ENCODE measurements at regions not wholly inside any gene's neighbourhood (a gene's known extent, or its start where the extent isn't known, plus 50 kb on each side); places are given as distances from the start of the nearest gene placed in this dataset.

DNA sequence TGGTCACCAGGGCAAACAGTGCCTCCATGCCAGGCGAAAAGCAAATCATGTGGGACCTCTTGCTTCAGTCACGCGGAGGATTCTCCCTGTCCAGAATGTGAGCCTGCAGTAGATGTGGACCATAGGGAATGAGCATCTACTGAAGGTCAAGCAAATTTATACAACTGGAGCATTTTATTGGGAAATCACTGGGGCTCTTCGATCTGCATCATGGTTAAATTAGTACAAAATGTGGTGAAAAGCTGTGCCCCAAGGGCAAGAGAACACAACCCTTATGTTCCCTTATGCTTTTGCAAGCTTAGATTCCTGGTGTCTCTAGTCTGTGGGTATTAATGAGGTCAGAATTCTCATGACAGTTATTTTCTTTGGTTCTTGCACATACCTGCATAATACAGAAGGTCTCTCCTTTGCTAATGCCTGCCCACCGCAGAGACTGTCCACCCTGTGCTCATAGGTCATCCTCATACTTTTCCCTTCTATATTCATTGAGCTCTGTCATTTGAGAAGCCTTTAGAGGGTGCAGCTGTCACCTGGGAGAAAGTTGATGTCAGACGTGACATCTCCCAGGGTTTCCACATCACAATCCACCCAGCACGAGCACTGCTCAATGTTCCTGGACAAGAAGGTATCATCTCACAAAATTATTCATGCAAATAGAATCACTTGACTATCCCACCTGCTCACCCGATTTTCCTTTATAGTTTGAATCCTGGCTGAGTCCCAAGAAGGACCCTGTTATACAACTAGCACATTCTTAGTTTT lies 111.7 kb downstream of the NXNL2 start:
- H3K4me3 ChIP-seq (ENCODE audit: low read depth, low read length) = no peak overlapping the region
- TF ChIP-seq, protein P1, sequence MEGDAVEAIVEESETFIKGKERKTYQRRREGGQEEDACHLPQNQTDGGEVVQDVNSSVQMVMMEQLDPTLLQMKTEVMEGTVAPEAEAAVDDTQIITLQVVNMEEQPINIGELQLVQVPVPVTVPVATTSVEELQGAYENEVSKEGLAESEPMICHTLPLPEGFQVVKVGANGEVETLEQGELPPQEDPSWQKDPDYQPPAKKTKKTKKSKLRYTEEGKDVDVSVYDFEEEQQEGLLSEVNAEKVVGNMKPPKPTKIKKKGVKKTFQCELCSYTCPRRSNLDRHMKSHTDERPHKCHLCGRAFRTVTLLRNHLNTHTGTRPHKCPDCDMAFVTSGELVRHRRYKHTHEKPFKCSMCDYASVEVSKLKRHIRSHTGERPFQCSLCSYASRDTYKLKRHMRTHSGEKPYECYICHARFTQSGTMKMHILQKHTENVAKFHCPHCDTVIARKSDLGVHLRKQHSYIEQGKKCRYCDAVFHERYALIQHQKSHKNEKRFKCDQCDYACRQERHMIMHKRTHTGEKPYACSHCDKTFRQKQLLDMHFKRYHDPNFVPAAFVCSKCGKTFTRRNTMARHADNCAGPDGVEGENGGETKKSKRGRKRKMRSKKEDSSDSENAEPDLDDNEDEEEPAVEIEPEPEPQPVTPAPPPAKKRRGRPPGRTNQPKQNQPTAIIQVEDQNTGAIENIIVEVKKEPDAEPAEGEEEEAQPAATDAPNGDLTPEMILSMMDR (IDR thresholded peaks at IDR 0.05; ENCODE audit: borderline replicate concordance, insufficient read depth, low read depth, low read length) = no peak

DNA sequence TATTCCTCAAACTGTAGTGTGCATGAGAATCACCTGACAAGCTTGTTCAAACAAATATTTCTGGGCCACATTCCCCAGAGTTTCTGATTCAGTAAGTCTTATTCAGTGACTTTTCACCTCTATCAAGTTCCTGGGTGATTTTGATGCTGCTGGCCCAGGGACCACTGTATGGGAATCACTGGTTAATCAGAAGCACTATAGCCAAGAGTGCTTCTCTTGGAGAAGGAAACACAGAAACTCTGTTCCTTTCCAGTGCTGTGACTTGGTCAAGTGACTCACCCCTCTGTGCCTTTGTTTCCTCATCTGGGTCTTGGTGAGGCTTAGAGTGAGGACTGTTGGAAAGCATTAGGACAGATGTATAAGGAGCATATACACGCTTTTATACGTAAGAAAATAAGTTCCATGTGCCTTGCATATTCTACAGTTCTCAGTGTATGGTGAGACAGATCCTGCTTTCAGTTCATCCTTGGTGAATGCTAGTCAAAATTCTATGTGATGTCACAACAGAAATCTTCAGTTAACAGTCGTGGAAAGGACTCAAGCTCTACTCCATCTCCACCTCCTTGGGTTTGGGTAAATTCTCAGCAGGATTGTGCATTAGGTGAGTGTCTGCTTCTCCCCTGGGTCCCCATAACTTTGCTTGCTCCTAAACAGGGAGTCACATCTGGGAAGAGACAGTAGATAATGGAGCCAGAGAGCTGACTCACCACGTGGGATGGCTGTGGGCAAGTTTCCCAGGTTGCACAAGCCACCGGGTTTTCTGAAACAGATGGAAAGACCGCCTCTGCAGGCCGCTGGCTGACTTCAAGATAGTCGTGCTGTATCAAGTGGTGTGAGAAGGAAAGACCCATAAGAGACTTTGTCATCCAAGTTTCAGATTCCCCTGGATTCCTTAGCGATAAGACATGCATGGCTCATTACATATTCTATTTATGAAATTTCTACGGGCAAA lies 117.0 kb downstream of the NXNL2 start:
- no peak overlapping the region for H3K4me3 ChIP-seq (ENCODE audit: low read depth, low read length)
- TF ChIP-seq, protein P1 (IDR thresholded peaks at IDR 0.05; ENCODE audit: borderline replicate concordance, insufficient read depth, low read depth, low read length) = no peak

DNA sequence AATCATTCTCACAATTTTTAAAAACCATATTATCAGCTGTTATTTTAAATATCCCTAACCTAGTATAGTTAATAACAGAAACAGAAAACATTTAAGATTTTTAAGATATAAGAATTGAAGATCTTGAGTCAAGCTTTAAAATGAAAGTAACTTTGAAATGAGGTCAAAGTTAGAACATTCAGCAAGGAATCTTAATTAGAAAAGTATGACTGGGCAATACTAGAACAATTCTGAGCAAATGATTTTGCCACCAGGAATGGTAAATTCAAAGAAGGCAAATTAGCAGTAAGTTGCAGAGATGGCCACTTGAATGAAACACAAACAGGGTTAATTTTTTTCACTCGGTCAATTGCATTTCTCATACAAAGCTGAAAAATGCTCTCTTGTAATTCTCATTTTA lies 117.9 kb downstream of the NXNL2 start:
- no peak overlapping the region for H3K4me3 ChIP-seq (ENCODE audit: low read depth, low read length)
- TF ChIP-seq, protein P1 (IDR thresholded peaks at IDR 0.05; ENCODE audit: borderline replicate concordance, insufficient read depth, low read depth, low read length) = no peak

DNA sequence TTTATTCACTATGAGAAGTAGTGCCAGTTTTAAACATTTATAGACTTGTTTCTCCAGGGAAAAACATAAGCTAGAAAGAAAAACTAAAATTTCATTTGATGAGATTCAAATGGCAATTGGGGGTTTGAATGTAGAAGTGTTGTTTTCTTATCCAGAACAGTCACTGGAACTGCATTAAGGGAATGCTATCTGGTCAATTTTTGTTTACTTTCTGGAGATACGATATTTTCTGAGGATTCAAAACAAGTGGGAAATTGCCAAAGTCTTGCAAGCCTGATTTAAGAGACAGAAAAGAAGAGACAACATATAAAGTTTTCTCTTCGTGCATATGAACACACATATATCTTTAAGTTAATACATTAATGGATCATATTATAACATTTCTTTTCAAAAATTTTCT lies 118.4 kb downstream of the NXNL2 start:
- TF ChIP-seq, protein P1 (IDR thresholded peaks at IDR 0.05; ENCODE audit: borderline replicate concordance, insufficient read depth, low read depth, low read length) = no peak
- H3K4me3 ChIP-seq (ENCODE audit: low read depth, low read length) = no peak overlapping the region

DNA sequence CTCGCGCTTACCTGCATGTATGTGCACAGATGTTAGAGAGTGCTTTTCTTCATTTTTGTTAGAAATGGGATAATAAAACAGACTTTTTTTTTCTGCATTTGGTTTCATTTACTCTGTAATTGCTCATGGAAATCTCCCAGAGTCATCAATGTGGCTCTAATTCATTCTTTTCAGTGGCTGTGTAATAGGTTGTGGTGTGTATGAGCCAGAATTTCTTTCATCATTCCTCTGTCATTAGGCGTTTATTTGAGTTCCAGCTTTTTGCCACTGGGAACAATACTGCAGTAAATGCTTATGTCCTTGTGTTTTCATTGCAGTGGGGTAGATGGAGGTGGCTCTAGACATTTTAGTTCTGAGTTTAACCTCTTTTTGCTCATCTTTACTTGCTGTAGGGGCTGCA lies 118.9 kb downstream of the NXNL2 start:
- H3K4me3 ChIP-seq (ENCODE audit: low read depth, low read length) = no peak overlapping the region
- TF ChIP-seq, protein P1 (IDR thresholded peaks at IDR 0.05; ENCODE audit: borderline replicate concordance, insufficient read depth, low read depth, low read length) = no peak

DNA sequence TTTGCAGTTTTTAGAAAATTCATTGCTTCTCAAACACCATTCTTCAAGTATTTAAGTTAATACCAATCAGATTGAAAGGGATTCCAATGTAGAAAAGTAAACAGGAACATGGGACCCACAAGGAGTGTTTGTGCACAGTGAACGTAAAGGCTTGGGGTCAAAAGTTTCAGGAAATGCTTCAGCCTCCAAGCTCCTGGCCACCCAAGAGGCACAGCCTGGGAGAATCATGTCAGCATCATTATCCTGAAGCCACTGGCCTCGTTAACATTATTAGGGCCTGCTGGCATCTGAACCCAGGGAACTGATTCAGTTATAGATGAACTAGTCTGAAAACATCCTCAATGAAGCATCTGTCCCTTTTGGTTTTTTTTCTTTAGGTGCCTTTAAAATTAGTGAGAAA lies 122.9 kb downstream of the NXNL2 start:
- TF ChIP-seq, protein P1 (IDR thresholded peaks at IDR 0.05; ENCODE audit: borderline replicate concordance, insufficient read depth, low read depth, low read length) = no peak
- no peak overlapping the region for H3K4me3 ChIP-seq (ENCODE audit: low read depth, low read length)
